H1 (cell line): ENCODE measurements at regions not wholly inside any gene's neighbourhood (a gene's known extent, or its start where the extent isn't known, plus 50 kb on each side); places are given as distances from the start of the nearest gene placed in this dataset.

ENCODE experiments used
- POLR2AphosphoS5 ChIP-seq: IDR thresholded peaks from 2 replicates; pipeline ENCODE4 v1.6.1; 2011; ENCODE audit warnings: low read depth, low read length
- RNF2 ChIP-seq: fragments of 200-900, 300-1000 bp; sonication (generic); IDR thresholded peaks from 2 replicates; pipeline ENCODE4 v1.7.1; 2016; ENCODE audit warnings: borderline replicate concordance, low read depth, mild to moderate bottlenecking, antibody characterized with exemption, low read length; ENCODE audit not compliant: poor library complexity, severe bottlenecking; ENCODE audit errors: missing control alignments
- SUZ12 ChIP-seq: fragments of 200-600 bp; sonication (generic); IDR thresholded peaks from 2 replicates; pipeline ENCODE4 v1.6.1; 2012; ENCODE audit warnings: mild to moderate bottlenecking, inconsistent platforms, low read length, moderate library complexity, mixed read lengths

DNA sequence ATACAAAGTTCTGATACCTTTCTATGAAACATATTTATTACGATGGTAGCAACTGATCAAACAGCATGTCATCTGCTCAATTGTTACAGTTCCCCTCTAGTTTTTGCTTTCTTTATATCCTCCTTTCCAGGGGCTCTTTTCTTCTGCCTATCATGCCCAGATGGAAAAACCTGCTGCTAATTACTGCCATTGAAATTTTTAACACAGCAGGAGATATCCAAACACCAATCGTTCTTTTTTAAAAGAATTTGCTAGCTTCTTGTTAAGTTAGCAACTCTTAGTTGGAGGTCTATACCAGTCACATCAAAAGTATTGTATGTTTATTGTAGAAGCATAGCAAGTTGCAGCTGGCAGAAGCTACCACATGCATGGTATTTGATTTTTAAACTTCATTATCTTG, 768.5 kb downstream of the NXPH1 start (continued):
- TF ChIP-seq RNF2 (no peak), POLR2AphosphoS5 (no peak), SUZ12 (no peak)
